ENCODE measurements at regions not wholly inside any gene's neighbourhood (a gene's known extent, or its start where the extent isn't known, plus 50 kb on each side); places are given as distances from the start of the nearest gene placed in this dataset.

- H3K27ac ChIP-seq (ENCODE audit: low read depth, low read length), result no peak overlapping the region
- H3K27me3 ChIP-seq (ENCODE audit: control insufficient read depth, insufficient read depth, low read length, poor library complexity, severe bottlenecking), result no peaks in the 10 kb centered on the region
- no peak overlapping the region for H3K4me3 ChIP-seq (ENCODE audit: low read length)
- no peaks in the 10 kb centered on the region for H3K36me3 Mint-ChIP-seq (ENCODE audit: low read depth)
- H3K27ac Mint-ChIP-seq, result peak overlapping the region; percentile 59
- peaks cover 5% of the 10 kb centered on the region for H3K9me3 ChIP-seq (ENCODE audit: control insufficient read depth, low read length)
- DNase-seq, result peak; percentile 89
- no peaks in the 10 kb centered on the region for H3K4me1 Mint-ChIP-seq
- TF ChIP-seq CTCF (conservative IDR thresholded peaks at IDR 0.05), result no peak
- H3K27me3 Mint-ChIP-seq (ENCODE audit: insufficient read depth), result no peaks in the 10 kb centered on the region
- no peaks in the 10 kb centered on the region for H3K36me3 ChIP-seq (ENCODE audit: control insufficient read depth, insufficient read depth, low read length)
- H3K9me3 Mint-ChIP-seq, result no peaks in the 10 kb centered on the region
- no peak overlapping the region for H3K4me3 Mint-ChIP-seq
- H3K4me1 ChIP-seq (ENCODE audit: control insufficient read depth, insufficient read depth, low read length), result no peaks in the 10 kb centered on the region
- no peak overlapping the region for H3K9ac ChIP-seq (ENCODE audit: extremely low read depth, low read length, poor library complexity, severe bottlenecking)
- WGBS, 2 experiments (ENCODE audit: insufficient coverage in 1 of 2, insufficient read length in 1 of 2), result 67 to 79% methylated on average over 2 to 6 of the region's 6 CpGs
These were observed 120.6 kb downstream of the MMUT start for GRCh38 chr6:49342410-49342809.

- Mint-ChIP-seq H3K27me3 (ENCODE audit: insufficient read depth) (no peaks in the 10 kb centered on the region), H3K27ac (peak overlapping the region; percentile 59), H3K9me3 (peaks cover 5% of the 10 kb centered on the region), H3K36me3 (ENCODE audit: low read depth) (no peaks in the 10 kb centered on the region), H3K4me1 (no peaks in the 10 kb centered on the region), H3K4me3 (no peak overlapping the region)
- Histone ChIP-seq H3K4me1 (ENCODE audit: control insufficient read depth, insufficient read depth, low read length) (no peaks in the 10 kb centered on the region), H3K4me3 (ENCODE audit: low read length) (no peak overlapping the region), H3K27ac (ENCODE audit: low read depth, low read length) (no peak overlapping the region), H3K27me3 (ENCODE audit: control insufficient read depth, insufficient read depth, low read length, poor library complexity, severe bottlenecking) (no peaks in the 10 kb centered on the region), H3K36me3 (ENCODE audit: control insufficient read depth, insufficient read depth, low read length) (no peaks in the 10 kb centered on the region), H3K9me3 (ENCODE audit: control insufficient read depth, low read length) (peaks cover 5% of the 10 kb centered on the region), H3K9ac (ENCODE audit: extremely low read depth, low read length, poor library complexity, severe bottlenecking) (no peak overlapping the region)
- TF ChIP-seq CTCF (conservative IDR thresholded peaks at IDR 0.05), result no peak
- 76 to 92% methylated on average over 2 to 3 of the region's 3 CpGs for WGBS, 2 experiments (ENCODE audit: insufficient coverage in 1 of 2, insufficient read length in 1 of 2)
- DNase-seq, result no peak
These were observed 121.2 kb downstream of the MMUT start for GRCh38 chr6:49341869-49342268.

- Histone ChIP-seq H3K4me1 (ENCODE audit: control insufficient read depth, insufficient read depth, low read length) (no peaks in the 10 kb centered on the region), H3K27ac (ENCODE audit: low read depth, low read length) (no peak overlapping the region), H3K36me3 (ENCODE audit: control insufficient read depth, insufficient read depth, low read length) (no peaks in the 10 kb centered on the region), H3K9me3 (ENCODE audit: control insufficient read depth, low read length) (peaks cover 5% of the 10 kb centered on the region), H3K9ac (ENCODE audit: extremely low read depth, low read length, poor library complexity, severe bottlenecking) (no peak overlapping the region), H3K4me3 (ENCODE audit: low read length) (no peak overlapping the region), H3K27me3 (ENCODE audit: control insufficient read depth, insufficient read depth, low read length, poor library complexity, severe bottlenecking) (no peaks in the 10 kb centered on the region)
- H3K9me3 Mint-ChIP-seq, result peaks cover 14% of the 10 kb centered on the region
- no peak overlapping the region for H3K27ac Mint-ChIP-seq
- H3K4me3 Mint-ChIP-seq, result no peak overlapping the region
- 86 to 100% methylated on average over 1 to 3 of the region's 3 CpGs for WGBS, 2 experiments (ENCODE audit: insufficient coverage in 1 of 2, insufficient read length in 1 of 2)
- H3K4me1 Mint-ChIP-seq, result no peaks in the 10 kb centered on the region
- DNase-seq, result no peak
- no peaks in the 10 kb centered on the region for H3K27me3 Mint-ChIP-seq (ENCODE audit: insufficient read depth)
- H3K36me3 Mint-ChIP-seq (ENCODE audit: low read depth), result no peaks in the 10 kb centered on the region
- no peak for TF ChIP-seq CTCF (conservative IDR thresholded peaks at IDR 0.05)
These were observed 124.0 kb downstream of the MMUT start for GRCh38 chr6:49339096-49339495.

All from endodermal cell (in vitro differentiated cells).